ENCODE measurements at regions not wholly inside any gene's neighbourhood (a gene's known extent, or its start where the extent isn't known, plus 50 kb on each side); places are given as distances from the start of the nearest gene placed in this dataset.

DNA sequence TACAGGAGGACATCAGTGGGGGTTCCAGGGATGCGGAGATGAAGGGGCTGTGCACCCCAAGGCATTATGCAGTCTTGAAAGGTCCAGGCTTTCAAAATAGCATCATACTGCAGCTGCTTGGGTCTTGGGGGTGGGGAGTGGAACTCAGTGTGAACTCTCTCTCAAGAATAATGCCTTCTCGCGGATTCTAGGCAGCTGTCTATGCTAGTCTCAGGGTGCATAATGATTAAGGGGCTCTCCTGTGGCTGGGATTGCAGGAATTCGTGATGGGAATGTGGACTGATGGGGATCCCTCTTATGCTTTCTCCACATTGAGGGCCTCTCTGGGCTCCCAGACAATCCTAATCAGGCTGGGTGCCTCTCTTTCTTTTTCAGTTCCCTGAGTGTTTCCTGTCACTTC is 172.2 kb upstream of the ARHGAP24 start:
- H3K27ac Mint-ChIP-seq, result no peak overlapping the region
- no peak overlapping the region for H3K4me3 Mint-ChIP-seq
- TF ChIP-seq, protein P1, sequence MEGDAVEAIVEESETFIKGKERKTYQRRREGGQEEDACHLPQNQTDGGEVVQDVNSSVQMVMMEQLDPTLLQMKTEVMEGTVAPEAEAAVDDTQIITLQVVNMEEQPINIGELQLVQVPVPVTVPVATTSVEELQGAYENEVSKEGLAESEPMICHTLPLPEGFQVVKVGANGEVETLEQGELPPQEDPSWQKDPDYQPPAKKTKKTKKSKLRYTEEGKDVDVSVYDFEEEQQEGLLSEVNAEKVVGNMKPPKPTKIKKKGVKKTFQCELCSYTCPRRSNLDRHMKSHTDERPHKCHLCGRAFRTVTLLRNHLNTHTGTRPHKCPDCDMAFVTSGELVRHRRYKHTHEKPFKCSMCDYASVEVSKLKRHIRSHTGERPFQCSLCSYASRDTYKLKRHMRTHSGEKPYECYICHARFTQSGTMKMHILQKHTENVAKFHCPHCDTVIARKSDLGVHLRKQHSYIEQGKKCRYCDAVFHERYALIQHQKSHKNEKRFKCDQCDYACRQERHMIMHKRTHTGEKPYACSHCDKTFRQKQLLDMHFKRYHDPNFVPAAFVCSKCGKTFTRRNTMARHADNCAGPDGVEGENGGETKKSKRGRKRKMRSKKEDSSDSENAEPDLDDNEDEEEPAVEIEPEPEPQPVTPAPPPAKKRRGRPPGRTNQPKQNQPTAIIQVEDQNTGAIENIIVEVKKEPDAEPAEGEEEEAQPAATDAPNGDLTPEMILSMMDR (IDR thresholded peaks at IDR 0.05; ENCODE audit: unreplicated experiment), result no peak
- no peaks in the 10 kb centered on the region for H3K36me3 Mint-ChIP-seq
- peaks cover 2% of the 10 kb centered on the region for H3K27me3 Mint-ChIP-seq (ENCODE audit: low read depth)
- no peak for DNase-seq (ENCODE audit: low spot score in 2 of 2, unreplicated experiment in 2 of 2)
- H3K9me3 Mint-ChIP-seq, result no peaks in the 10 kb centered on the region
- H3K4me1 Mint-ChIP-seq, result no peaks in the 10 kb centered on the region

DNA sequence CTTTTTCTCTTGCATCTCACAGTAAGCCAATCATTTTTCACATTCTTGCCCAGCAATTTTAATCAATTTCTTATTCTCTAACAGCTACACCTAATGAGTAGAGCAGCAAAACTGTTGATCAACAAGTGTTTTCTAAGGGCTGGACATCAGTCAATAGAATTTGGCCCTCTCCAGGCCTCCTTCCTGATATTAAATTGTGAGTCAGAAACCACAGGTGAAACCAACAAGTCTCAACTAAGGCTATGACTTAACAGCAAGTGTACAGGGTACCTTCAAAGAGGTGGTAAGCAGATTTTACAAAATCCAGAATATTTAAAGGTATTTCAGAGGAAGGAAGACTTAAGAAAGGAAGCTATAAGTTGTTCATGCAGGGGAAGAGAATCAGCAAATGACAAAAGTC is 156.5 kb upstream of the ARHGAP24 start:
- no peak for DNase-seq (ENCODE audit: low spot score in 2 of 2, unreplicated experiment in 2 of 2)
- peaks cover 2% of the 10 kb centered on the region for H3K27me3 Mint-ChIP-seq (ENCODE audit: low read depth)
- TF ChIP-seq, protein P1 (IDR thresholded peaks at IDR 0.05; ENCODE audit: unreplicated experiment), result no peak
- H3K4me3 Mint-ChIP-seq, result no peak overlapping the region
- peaks cover 17% of the 10 kb centered on the region for H3K9me3 Mint-ChIP-seq
- no peaks in the 10 kb centered on the region for H3K4me1 Mint-ChIP-seq
- no peaks in the 10 kb centered on the region for H3K36me3 Mint-ChIP-seq
- no peak overlapping the region for H3K27ac Mint-ChIP-seq

DNA sequence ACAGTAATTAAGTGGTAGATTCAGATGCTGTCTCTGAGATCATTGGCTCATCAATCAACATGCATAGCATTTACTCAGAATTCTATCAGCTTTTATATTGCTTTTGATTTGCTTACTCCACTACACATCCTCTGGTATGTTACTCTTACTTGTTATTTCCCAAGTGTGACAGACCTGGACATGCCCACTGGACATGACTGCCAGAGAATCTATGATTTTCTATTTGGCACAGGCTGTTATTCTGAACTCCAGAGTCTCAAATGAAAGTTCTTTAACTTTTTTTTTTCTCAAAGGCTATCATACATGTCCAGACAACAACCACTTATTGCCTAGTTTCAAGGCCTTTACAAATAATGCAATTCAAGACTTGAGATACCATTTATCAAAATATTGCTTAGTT is 116.1 kb upstream of the ARHGAP24 start:
- peaks cover 2% of the 10 kb centered on the region for H3K36me3 Mint-ChIP-seq
- H3K27me3 Mint-ChIP-seq (ENCODE audit: low read depth), result peaks cover 4% of the 10 kb centered on the region
- H3K4me3 Mint-ChIP-seq, result no peak overlapping the region
- TF ChIP-seq, protein P1 (IDR thresholded peaks at IDR 0.05; ENCODE audit: unreplicated experiment), result no peak
- no peak overlapping the region for H3K27ac Mint-ChIP-seq
- peaks cover 17% of the 10 kb centered on the region for H3K9me3 Mint-ChIP-seq
- H3K4me1 Mint-ChIP-seq, result no peaks in the 10 kb centered on the region
- no peak for DNase-seq (ENCODE audit: low spot score in 2 of 2, unreplicated experiment in 2 of 2)

DNA sequence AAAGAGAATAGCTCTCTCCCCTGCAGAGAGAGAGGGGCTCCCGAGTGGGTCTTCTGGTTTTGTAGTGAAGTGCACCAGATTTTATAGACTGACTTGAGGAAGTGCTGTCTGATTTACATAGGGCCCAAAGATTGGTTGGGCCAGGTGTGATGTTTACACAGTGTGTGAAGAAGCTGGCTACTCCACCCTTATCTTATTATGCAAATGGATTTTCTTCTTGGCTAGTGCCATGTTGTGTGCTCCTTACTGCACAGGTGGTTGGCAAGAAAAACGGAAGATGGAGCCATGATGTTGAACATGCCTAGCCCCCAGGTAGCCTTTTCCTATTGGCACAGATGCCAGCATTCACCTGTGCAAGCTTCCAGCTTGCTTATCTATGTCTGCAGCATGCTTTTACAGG is 112.4 kb upstream of the ARHGAP24 start:
- H3K9me3 Mint-ChIP-seq, result peaks cover 17% of the 10 kb centered on the region
- peaks cover 11% of the 10 kb centered on the region for H3K27me3 Mint-ChIP-seq (ENCODE audit: low read depth)
- no peak overlapping the region for H3K27ac Mint-ChIP-seq
- peaks cover 2% of the 10 kb centered on the region for H3K36me3 Mint-ChIP-seq
- DNase-seq (ENCODE audit: low spot score in 2 of 2, unreplicated experiment in 2 of 2), result no peak
- no peaks in the 10 kb centered on the region for H3K4me1 Mint-ChIP-seq
- TF ChIP-seq, protein P1 (IDR thresholded peaks at IDR 0.05; ENCODE audit: unreplicated experiment), result no peak
- no peak overlapping the region for H3K4me3 Mint-ChIP-seq

DNA sequence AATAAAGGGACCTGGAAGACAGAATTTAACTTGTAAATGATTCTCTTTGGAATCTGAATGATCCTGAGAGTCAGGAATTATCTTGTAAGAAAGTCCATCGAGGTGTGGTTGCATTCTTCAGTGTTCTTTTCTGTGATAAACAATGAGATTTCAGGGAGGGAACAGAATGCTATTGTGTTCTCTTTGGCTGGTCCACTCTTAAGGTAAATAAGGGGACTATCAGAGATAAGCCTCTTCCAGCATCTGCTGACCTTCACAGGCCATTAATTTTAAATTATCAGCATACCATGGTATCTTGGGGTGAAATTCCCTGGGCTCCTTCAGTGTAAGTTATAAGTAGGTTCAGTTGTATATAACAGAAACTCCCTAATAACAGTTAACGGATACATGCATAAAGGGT is 107.1 kb upstream of the ARHGAP24 start:
- Mint-ChIP-seq H3K27ac (no peak overlapping the region), H3K36me3 (no peaks in the 10 kb centered on the region)

More for the DNA sequence above, 107.1 kb upstream of the ARHGAP24 start:
- Mint-ChIP-seq H3K4me3 (no peak overlapping the region), H3K4me1 (no peaks in the 10 kb centered on the region), H3K27me3 (ENCODE audit: low read depth) (peaks cover 10% of the 10 kb centered on the region), H3K9me3 (no peaks in the 10 kb centered on the region)
- TF ChIP-seq, protein P1 (IDR thresholded peaks at IDR 0.05; ENCODE audit: unreplicated experiment), result no peak
- DNase-seq (ENCODE audit: low spot score in 2 of 2, unreplicated experiment in 2 of 2), result no peak
